OCI-LY7 (cell line): ENCODE measurements at regions not wholly inside any gene's neighbourhood (a gene's known extent, or its start where the extent isn't known, plus 50 kb on each side); places are given as distances from the start of the nearest gene placed in this dataset.

ENCODE experiments used
- EZH2phosphoT487 ChIP-seq: fragments of 200-600 bp; sonication (generic); IDR thresholded peaks from 2 replicates; pipeline ENCODE4 v1.6.1; 2018; ENCODE audit warnings: low read depth, borderline replicate concordance, mild to moderate bottlenecking, mixed run types, antibody characterized with exemption, low read length, moderate library complexity, mixed read lengths
- TF ChIP-seq, protein P1 (sequence below): fragments of 200-600 bp; sonication (generic); conservative IDR thresholded peaks from 2 replicates; pipeline ENCODE4 v1.5.1; 2014; ENCODE audit warnings: mild to moderate bottlenecking, antibody characterized with exemption, low read length, moderate library complexity, mixed read lengths

DNA sequence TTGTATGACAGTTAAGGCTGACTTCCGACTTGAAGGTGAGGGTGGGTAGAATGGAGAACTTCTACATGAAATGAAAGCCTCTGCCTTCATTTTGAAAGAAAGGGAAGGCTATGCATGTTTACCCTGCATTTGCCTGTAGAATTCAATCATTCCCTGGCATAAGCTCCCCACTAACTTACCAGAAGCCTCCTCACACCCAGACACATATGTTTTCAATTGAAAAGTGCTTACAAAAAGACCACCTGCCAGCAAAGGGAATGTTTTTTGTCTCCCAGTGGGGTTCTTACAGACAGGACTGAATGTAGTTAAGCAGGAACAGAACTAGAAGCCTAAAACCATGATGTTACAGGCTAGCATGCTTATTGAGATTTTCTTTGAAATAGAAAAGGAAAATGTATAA is 392.1 kb upstream of the HSF2 start:
- TF ChIP-seq, protein P1, sequence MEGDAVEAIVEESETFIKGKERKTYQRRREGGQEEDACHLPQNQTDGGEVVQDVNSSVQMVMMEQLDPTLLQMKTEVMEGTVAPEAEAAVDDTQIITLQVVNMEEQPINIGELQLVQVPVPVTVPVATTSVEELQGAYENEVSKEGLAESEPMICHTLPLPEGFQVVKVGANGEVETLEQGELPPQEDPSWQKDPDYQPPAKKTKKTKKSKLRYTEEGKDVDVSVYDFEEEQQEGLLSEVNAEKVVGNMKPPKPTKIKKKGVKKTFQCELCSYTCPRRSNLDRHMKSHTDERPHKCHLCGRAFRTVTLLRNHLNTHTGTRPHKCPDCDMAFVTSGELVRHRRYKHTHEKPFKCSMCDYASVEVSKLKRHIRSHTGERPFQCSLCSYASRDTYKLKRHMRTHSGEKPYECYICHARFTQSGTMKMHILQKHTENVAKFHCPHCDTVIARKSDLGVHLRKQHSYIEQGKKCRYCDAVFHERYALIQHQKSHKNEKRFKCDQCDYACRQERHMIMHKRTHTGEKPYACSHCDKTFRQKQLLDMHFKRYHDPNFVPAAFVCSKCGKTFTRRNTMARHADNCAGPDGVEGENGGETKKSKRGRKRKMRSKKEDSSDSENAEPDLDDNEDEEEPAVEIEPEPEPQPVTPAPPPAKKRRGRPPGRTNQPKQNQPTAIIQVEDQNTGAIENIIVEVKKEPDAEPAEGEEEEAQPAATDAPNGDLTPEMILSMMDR = no peak
- TF ChIP-seq EZH2phosphoT487 = no peak
